GM23248 (cell line): ENCODE measurements at regions not wholly inside any gene's neighbourhood (a gene's known extent, or its start where the extent isn't known, plus 50 kb on each side); places are given as distances from the start of the nearest gene placed in this dataset.

Experiments
- DNase-seq: peaks from one replicate; pipeline ENCODE4 v3.0.0-alpha.2; 2015
- H2AFZ ChIP-seq: fragments of 200-600 bp; sonication (generic); 2 replicates; pipeline ENCODE4 v1.6.1; 2016; ENCODE audit warnings: antibody characterized with exemption
- H3F3A ChIP-seq: fragments of 200-600 bp; sonication (generic); 2 replicates; pipeline ENCODE4 v1.6.1; 2016; ENCODE audit warnings: mild to moderate bottlenecking, antibody characterized with exemption, mixed run types; ENCODE audit not compliant: insufficient read depth
- H3K27ac ChIP-seq: fragments of 200-600 bp; sonication (generic); 2 replicates; pipeline ENCODE4 v1.5.1; 2016; ENCODE audit warnings: mild to moderate bottlenecking
- H3K27me3 ChIP-seq: fragments of 200-600 bp; sonication (generic); replicated peaks from 2 replicates; pipeline ENCODE4 v1.6.1; 2016; ENCODE audit warnings: mild to moderate bottlenecking; ENCODE audit not compliant: insufficient read depth
- H3K36me3 ChIP-seq: fragments of 200-600 bp; sonication (generic); 2 replicates; pipeline ENCODE4 v1.6.1; 2016; ENCODE audit warnings: low read depth, mild to moderate bottlenecking
- H3K4me1 ChIP-seq: fragments of 200-600 bp; sonication (generic); 2 replicates; pipeline ENCODE4 v1.6.1; 2016; ENCODE audit warnings: mild to moderate bottlenecking; ENCODE audit not compliant: insufficient read depth
- H3K4me2 ChIP-seq: fragments of 200-600 bp; sonication (generic); one replicate; pipeline ENCODE4 v1.6.1; 2016; ENCODE audit warnings: mild to moderate bottlenecking; ENCODE audit not compliant: unreplicated experiment
- H3K4me3 ChIP-seq: fragments of 200-600 bp; sonication (generic); 2 replicates; pipeline ENCODE4 v1.5.1; 2016; ENCODE audit warnings: mild to moderate bottlenecking
- H3K79me2 ChIP-seq: fragments of 200-600 bp; sonication (generic); 2 replicates; pipeline ENCODE4 v1.6.1; 2016; ENCODE audit warnings: mild to moderate bottlenecking; ENCODE audit not compliant: insufficient read depth
- H3K9ac ChIP-seq: fragments of 200-600 bp; sonication (generic); 2 replicates; pipeline ENCODE4 v1.6.1; 2016; ENCODE audit warnings: mild to moderate bottlenecking
- H3K9me2 ChIP-seq: fragments of 200-600 bp; sonication (generic); 2 replicates; pipeline ENCODE4 v1.6.1; 2016; ENCODE audit warnings: mixed run types, mild to moderate bottlenecking, moderate library complexity; ENCODE audit not compliant: insufficient read depth
- H3K9me3 ChIP-seq: fragments of 200-600 bp; sonication (generic); one replicate; pipeline ENCODE4 v1.6.1; 2017; ENCODE audit warnings: low read depth
- H4K20me1 ChIP-seq: fragments of 200-600 bp; sonication (generic); 2 replicates; pipeline ENCODE4 v1.6.0; 2016; ENCODE audit not compliant: insufficient read depth
- EZH2 ChIP-seq: fragments of 200-600 bp; sonication (generic); IDR thresholded peaks from 2 replicates; pipeline ENCODE4 v1.6.1; 2018; ENCODE audit warnings: antibody characterized with exemption, mild to moderate bottlenecking; ENCODE audit not compliant: insufficient read depth, poor library complexity, severe bottlenecking
- EZH2phosphoT487 ChIP-seq: fragments of 200-600 bp; sonication (generic); IDR thresholded peaks from 2 replicates; pipeline ENCODE4 v1.6.1; 2018; ENCODE audit warnings: antibody characterized with exemption, moderate library complexity, mild to moderate bottlenecking, low read depth; ENCODE audit not compliant: insufficient read depth
- WGBS, 2 experiments: methylation state at CpG; one replicate each; pipeline ENCODE4 v1.1.6; 2015 to 2017; ENCODE audit warnings: low lambda C conversion rate in 2 of 2, low coverage in 1 of 2; ENCODE audit errors: missing lambda C conversion rate in 2 of 2; 5-methylcytosine and 5-hydroxymethylcytosine counted together
- in situ Hi-C: fragments of 300-500 bp; cut with MboI; formaldehyde crosslinking; loops from 2 replicates; pipeline ENCODE4 v1.15.0; 2020

- H3K4me1 ChIP-seq, result no peaks in the 10 kb centered on the region
- WGBS, 2 experiments, result 11 to 19% methylated on average over 1 of the region's 1 CpG
- TF ChIP-seq EZH2phosphoT487 (no peak), EZH2 (no peak)
These were observed 112.7 kb upstream of the GAREM1 start for GRCh38 chr18:32583431-32583830.

GRCh38 chr18:32582455-32582854, 111.8 kb upstream of the GAREM1 start:
- WGBS, 2 experiments, result 23 to 24% methylated on average over 3 of the region's 3 CpGs
- Histone ChIP-seq H3K9me3 (no peaks in the 10 kb centered on the region), H3K4me1 (no peaks in the 10 kb centered on the region), H3K79me2 (no peaks in the 10 kb centered on the region), H4K20me1 (no peaks in the 10 kb centered on the region), H3K27me3 (no peaks in the 10 kb centered on the region), H3K36me3 (no peaks in the 10 kb centered on the region), H3K4me3 (no peak overlapping the region), H3K27ac (no peak overlapping the region), H3K4me2 (no peak overlapping the region), H3K9ac (no peak overlapping the region), H3F3A (no peaks in the 10 kb centered on the region), H3K9me2 (no peaks in the 10 kb centered on the region), H2AFZ (no peak overlapping the region)
- in situ Hi-C loops, result no loop called here
- DNase-seq, result no peak
- no peak for TF ChIP-seq EZH2phosphoT487
- no peak for TF ChIP-seq EZH2

More at GRCh38 chr18:32583431-32583830, 112.7 kb upstream of the GAREM1 start:
- no peaks in the 10 kb centered on the region for H4K20me1 ChIP-seq
- no peak overlapping the region for H3K4me2 ChIP-seq
- no peaks in the 10 kb centered on the region for H3K27me3 ChIP-seq
- no peaks in the 10 kb centered on the region for H3K9me3 ChIP-seq
- no peaks in the 10 kb centered on the region for H3F3A ChIP-seq
- H3K27ac ChIP-seq, result no peak overlapping the region
- no peaks in the 10 kb centered on the region for H3K9me2 ChIP-seq
- no peak overlapping the region for H3K4me3 ChIP-seq
- in situ Hi-C loops, result no loop called here
- H3K36me3 ChIP-seq, result no peaks in the 10 kb centered on the region
- DNase-seq, result no peak
- H3K79me2 ChIP-seq, result no peaks in the 10 kb centered on the region
- no peak overlapping the region for H2AFZ ChIP-seq
- H3K9ac ChIP-seq, result no peak overlapping the region

- H3K4me3 ChIP-seq, result no peak overlapping the region
- H3K79me2 ChIP-seq, result no peaks in the 10 kb centered on the region
- no peaks in the 10 kb centered on the region for H3K4me1 ChIP-seq
- no peaks in the 10 kb centered on the region for H3K9me2 ChIP-seq
- no peaks in the 10 kb centered on the region for H3K27me3 ChIP-seq
- no peak for DNase-seq
- no peak overlapping the region for H2AFZ ChIP-seq
- H4K20me1 ChIP-seq, result no peaks in the 10 kb centered on the region
- 23 to 25% methylated on average over 2 of the region's 2 CpGs for WGBS, 2 experiments
- in situ Hi-C loops, result no loop called here
- no peaks in the 10 kb centered on the region for H3F3A ChIP-seq
- H3K4me2 ChIP-seq, result no peak overlapping the region
- no peaks in the 10 kb centered on the region for H3K36me3 ChIP-seq
- no peak overlapping the region for H3K27ac ChIP-seq
- H3K9ac ChIP-seq, result no peak overlapping the region
- H3K9me3 ChIP-seq, result no peaks in the 10 kb centered on the region
- TF ChIP-seq EZH2phosphoT487, result no peak
- TF ChIP-seq EZH2, result no peak
These were observed 106.9 kb upstream of the GAREM1 start for GRCh38 chr18:32577561-32577960.

- H3F3A ChIP-seq, result no peaks in the 10 kb centered on the region
- in situ Hi-C loops, result no loop called here
- no peaks in the 10 kb centered on the region for H4K20me1 ChIP-seq
- no peaks in the 10 kb centered on the region for H3K9me3 ChIP-seq
- H3K4me1 ChIP-seq, result no peaks in the 10 kb centered on the region
- TF ChIP-seq EZH2 (no peak), EZH2phosphoT487 (no peak)
- no peaks in the 10 kb centered on the region for H3K36me3 ChIP-seq
- no peak overlapping the region for H3K4me3 ChIP-seq
- H3K27ac ChIP-seq, result no peak overlapping the region
- H3K27me3 ChIP-seq, result no peaks in the 10 kb centered on the region
- no peak overlapping the region for H3K4me2 ChIP-seq
- H3K9ac ChIP-seq, result no peak overlapping the region
- no peaks in the 10 kb centered on the region for H3K9me2 ChIP-seq
- peak; percentile 12 for DNase-seq
- H2AFZ ChIP-seq, result 0 out of 2 replicates have a peak overlapping the region, but pooled peaks have one; percentile 24
- WGBS, 2 experiments, result 5 to 10% methylated on average over 7 of the region's 7 CpGs
- H3K79me2 ChIP-seq, result no peaks in the 10 kb centered on the region
These were observed 105.7 kb upstream of the GAREM1 start for GRCh38 chr18:32576296-32576916.

GRCh38 chr18:32566960-32567359, 96.3 kb upstream of the GAREM1 start:
- Histone ChIP-seq H3K4me3 (no peak overlapping the region), H3K36me3 (no peaks in the 10 kb centered on the region), H3K4me1 (no peaks in the 10 kb centered on the region), H3K9me2 (no peaks in the 10 kb centered on the region), H3F3A (no peaks in the 10 kb centered on the region), H3K9ac (no peak overlapping the region), H3K27me3 (no peaks in the 10 kb centered on the region), H2AFZ (no peak overlapping the region), H3K4me2 (no peak overlapping the region), H3K79me2 (no peaks in the 10 kb centered on the region), H4K20me1 (no peaks in the 10 kb centered on the region), H3K9me3 (no peaks in the 10 kb centered on the region), H3K27ac (no peak overlapping the region)
- in situ Hi-C loops, result no loop called here
- DNase-seq, result no peak
- no peak for TF ChIP-seq EZH2phosphoT487
- no peak for TF ChIP-seq EZH2
- WGBS, 2 experiments, result 16 to 24% methylated on average over 3 of the region's 3 CpGs
